IMR-90 (cell line): ENCODE measurements at regions not wholly inside any gene's neighbourhood (a gene's known extent, or its start where the extent isn't known, plus 50 kb on each side); places are given as distances from the start of the nearest gene placed in this dataset.

Experiments used
- ATAC-seq: fragments of 200-7000 bp; cut with Tn5 transposase; 2 replicates; pipeline ENCODE4 v1.9.1; 2020; ENCODE audit warnings: low read depth, mild to moderate bottlenecking, moderate library complexity
- BruUV-seq: library from RNA; stranded (reverse); fragments of 400-500 nt; replicated peaks from 2 replicates; lab custom pipeline; 2021; lab: Mats Ljungman, UMichigan
- CTCF ChIA-PET: fragments of 300-600 bp; formaldehyde crosslinking; extraction: SDS; loops from one replicate; lab custom pipeline; 2021; ENCODE audit warnings: antibody characterized with exemption; lab: Yijun Ruan, JAX
- POLR2A ChIA-PET: fragments of 300-600 bp; sonication (Branson Sonifier 250); formaldehyde crosslinking; loops from one replicate; lab custom pipeline; 2022; ENCODE audit warnings: antibody characterized with exemption; ENCODE audit not compliant: unreplicated experiment; lab: Charles Lee
- DNase-seq: peaks from one replicate; pipeline ENCODE4 v3.0.0; 2013
- H2AFZ ChIP-seq: replicated peaks from 2 replicates; pipeline ENCODE3; 2013; ENCODE audit warnings: low read length, mild to moderate bottlenecking; ENCODE audit not compliant: poor library complexity
- H2AK5ac ChIP-seq: 2 replicates; pipeline ENCODE4 v1.6.1; 2013; ENCODE audit warnings: low read depth, low read length, inconsistent platforms
- H2AK9ac ChIP-seq: replicated peaks from 2 replicates; pipeline ENCODE3; 2013; ENCODE audit warnings: mild to moderate bottlenecking, low read depth, low read length, moderate library complexity; ENCODE audit not compliant: poor library complexity
- H2BK120ac ChIP-seq: 2 replicates; pipeline ENCODE4 v1.6.1; 2013; ENCODE audit warnings: low read depth, low read length, inconsistent platforms
- H2BK15ac ChIP-seq: 3 replicates; pipeline ENCODE4 v1.6.1; 2013; ENCODE audit warnings: low read depth, low read length, inconsistent platforms
- H2BK20ac ChIP-seq: 2 replicates; pipeline ENCODE4 v1.6.1; 2013; ENCODE audit warnings: low read depth, mild to moderate bottlenecking, inconsistent platforms, low read length, moderate library complexity
- H2BK5ac ChIP-seq: 2 replicates; pipeline ENCODE4 v1.6.1; 2013; ENCODE audit warnings: mild to moderate bottlenecking, low read depth, low read length, inconsistent platforms; ENCODE audit not compliant: poor library complexity, severe bottlenecking
- H3K14ac ChIP-seq: replicated peaks from 2 replicates; pipeline ENCODE4 v1.6.1; 2013; ENCODE audit warnings: low read depth, low read length, inconsistent platforms
- H3K18ac ChIP-seq: 2 replicates; pipeline ENCODE4 v1.6.1; 2013; ENCODE audit warnings: low read depth, low read length, control low read depth
- H3K23ac ChIP-seq: 2 replicates; pipeline ENCODE4 v1.6.1; 2013; ENCODE audit warnings: low read depth, low read length, inconsistent platforms
- H3K27ac ChIP-seq: 2 replicates; pipeline ENCODE4 v1.5.1; 2013; ENCODE audit warnings: mild to moderate bottlenecking, control low read depth, low read length; ENCODE audit not compliant: insufficient read depth
- H3K27me3 ChIP-seq: 2 replicates; pipeline ENCODE4 v1.6.1; 2013; ENCODE audit warnings: low read length; ENCODE audit not compliant: control insufficient read depth, insufficient read depth
- H3K36me3 ChIP-seq: 2 replicates; pipeline ENCODE4 v1.6.1; 2013; ENCODE audit warnings: low read length, mixed read lengths; ENCODE audit not compliant: control insufficient read depth, insufficient read depth
- H3K4ac ChIP-seq: 2 replicates; pipeline ENCODE4 v1.6.1; 2013; ENCODE audit warnings: low read depth, low read length, inconsistent platforms
- H3K4me1 ChIP-seq: 2 replicates; pipeline ENCODE4 v1.6.1; 2013; ENCODE audit warnings: low read length, mixed read lengths; ENCODE audit not compliant: control insufficient read depth, insufficient read depth
- H3K4me2 ChIP-seq: 2 replicates; pipeline ENCODE4 v1.6.1; 2013; ENCODE audit warnings: low read depth, mild to moderate bottlenecking, control low read depth, low read length, moderate library complexity
- H3K4me3 ChIP-seq: 2 replicates; pipeline ENCODE4 v1.5.1; 2013; ENCODE audit warnings: low read depth, mild to moderate bottlenecking, control low read depth, low read length, moderate library complexity; ENCODE audit not compliant: insufficient read depth
- H3K56ac ChIP-seq: 2 replicates; pipeline ENCODE4 v1.6.1; 2013; ENCODE audit warnings: low read length, inconsistent platforms; ENCODE audit not compliant: insufficient read depth; ENCODE audit errors: extremely low read depth
- H3K79me1 ChIP-seq, 2 experiments: 2 replicates each; pipeline ENCODE4 v1.6.1; 2013; ENCODE audit warnings: low read length in 2 of 2, inconsistent platforms in 1 of 2, low read depth in 1 of 2
- H3K9ac ChIP-seq: 2 replicates; pipeline ENCODE4 v1.6.1; 2013; ENCODE audit warnings: low read depth, low read length, control low read depth
- H3K9me1 ChIP-seq: 2 replicates; pipeline ENCODE4 v1.6.1; 2013; ENCODE audit warnings: low read length, inconsistent platforms; ENCODE audit not compliant: insufficient read depth
- H3K9me3 ChIP-seq: 2 replicates; pipeline ENCODE4 v1.6.1; 2013; ENCODE audit warnings: low read length; ENCODE audit not compliant: control insufficient read depth, insufficient read depth
- H4K20me1 ChIP-seq: 2 replicates; pipeline ENCODE4 v1.6.1; 2013; ENCODE audit warnings: low read length, inconsistent platforms; ENCODE audit not compliant: insufficient read depth
- H4K5ac ChIP-seq: 2 replicates; pipeline ENCODE4 v1.6.1; 2013; ENCODE audit warnings: mild to moderate bottlenecking, low read depth, low read length, control low read depth
- H4K8ac ChIP-seq, 2 experiments: 2 replicates each; pipeline ENCODE4 v1.6.1; 2013; ENCODE audit warnings: low read depth in 2 of 2, low read length in 2 of 2, control low read depth in 1 of 2, inconsistent platforms in 1 of 2
- H4K91ac ChIP-seq: 2 replicates; pipeline ENCODE4 v1.6.1; 2013; ENCODE audit warnings: low read depth, low read length, inconsistent platforms; ENCODE audit not compliant: insufficient read depth
- BHLHE40 ChIP-seq: fragments of 150-350 bp; IDR thresholded peaks from 2 replicates; pipeline ENCODE4 v1.6.1; 2016; ENCODE audit warnings: mild to moderate bottlenecking, low read depth, low read length
- CHD1 ChIP-seq: IDR thresholded peaks from 2 replicates; pipeline ENCODE4 v1.6.1; 2012; ENCODE audit warnings: low read depth, low read length, improper control_type of control experiment
- FOS ChIP-seq: fragments of 150-350 bp; IDR thresholded peaks from 2 replicates; pipeline ENCODE4 v1.6.1; 2016; ENCODE audit warnings: low read depth, low read length
- RCOR1 ChIP-seq: IDR thresholded peaks from 2 replicates; pipeline ENCODE4 v1.6.1; 2012; ENCODE audit warnings: mild to moderate bottlenecking, low read length, improper control_type of control experiment; ENCODE audit not compliant: insufficient replicate concordance
- WGBS, 2 experiments: methylation state at CpG; one replicate each; pipeline versions ENCODE4 v1.1.5 to v1.1.7; 2013; ENCODE audit warnings: missing lambda C conversion rate in 2 of 2; ENCODE audit not compliant: insufficient read length in 1 of 2; ENCODE audit errors: extremely low coverage in 2 of 2; 5-methylcytosine and 5-hydroxymethylcytosine counted together
- dilution Hi-C: fragments of 300-500 bp; cut with HindIII; formaldehyde crosslinking; loops from one replicate; pipeline ENCODE4 v1.14.3; 2018; ENCODE audit warnings: low sequenced_read_pairs; ENCODE audit not compliant: unreplicated experiment
- in situ Hi-C: fragments of 300-500 bp; cut with MboI; formaldehyde crosslinking; loops from 3 replicates; pipeline ENCODE4 v1.14.3; 2019; ENCODE audit warnings: low sequenced_read_pairs, inconsistent platforms, mixed read lengths
- intact Hi-C: fragments of 100-400 bp; cut with micrococcal nuclease; formaldehyde crosslinking; loops from 2 replicates; pipeline ENCODE4 v1.10.0; 2022
- TF ChIP-seq, protein P1 (sequence below): fragments of 150-350 bp; IDR thresholded peaks from 2 replicates; pipeline ENCODE4 v1.6.1; 2016; ENCODE audit warnings: low read depth, mild to moderate bottlenecking, low read length, moderate library complexity, borderline replicate concordance
- TF ChIP-seq, protein P2 (sequence below): fragments of 150-350 bp; IDR thresholded peaks from 2 replicates; pipeline ENCODE4 v1.6.1; 2017; ENCODE audit warnings: mild to moderate bottlenecking, antibody characterized with exemption, low read length, low read depth

DNA sequence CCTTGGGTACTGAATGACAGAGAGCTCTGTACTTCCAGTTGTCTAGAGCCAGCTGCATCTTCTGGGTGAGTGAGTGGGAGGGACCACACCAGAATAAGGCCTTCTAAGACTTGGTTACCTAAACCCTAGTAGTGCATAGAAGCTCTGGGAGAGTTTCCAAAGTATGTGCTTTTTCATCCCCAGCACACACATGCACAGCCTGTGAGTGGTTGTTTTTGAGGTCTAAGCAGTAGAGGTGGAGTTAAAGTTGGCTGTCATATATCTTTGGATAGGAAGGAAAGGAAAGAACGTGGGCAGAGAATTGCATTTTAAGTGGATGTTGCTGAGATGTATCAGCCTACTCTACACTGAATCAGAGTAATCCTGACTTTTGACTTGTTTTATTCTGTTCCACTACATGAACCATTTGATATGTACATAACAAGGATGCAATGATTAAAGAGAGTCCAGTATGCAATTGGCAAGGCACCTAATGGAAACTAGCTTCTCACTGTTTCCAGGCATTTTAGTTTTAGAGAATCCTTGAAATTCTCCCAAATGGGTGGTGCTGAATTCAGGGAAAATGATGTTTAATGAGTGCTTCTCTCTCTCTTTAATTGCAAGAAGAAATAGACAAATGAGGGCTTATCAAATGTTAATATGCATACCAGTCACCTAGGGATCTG is 51.8 kb upstream of the PRICKLE1 start:
- Histone ChIP-seq H3K27ac (no peak overlapping the region), H3K36me3 (no peaks in the 10 kb centered on the region), H3K27me3 (no peaks in the 10 kb centered on the region; the same call in 1 of the 2 replicates), H2BK120ac (no peak overlapping the region), H3K4ac (no peak overlapping the region), H4K5ac (no peak overlapping the region), H3K9me3 (no peaks in the 10 kb centered on the region), H2BK5ac (no peak overlapping the region), H3K18ac (no peak overlapping the region), H2BK20ac (no peak overlapping the region), H3K14ac (no peak overlapping the region), H2BK15ac (no peak overlapping the region), H3K9me1 (no peaks in the 10 kb centered on the region), H3K4me1 (no peaks in the 10 kb centered on the region), H2AFZ (no peak overlapping the region), H3K4me3 (no peak overlapping the region), H3K79me1 (no peaks in the 10 kb centered on the region), H3K23ac (no peak overlapping the region), H4K8ac (no peak overlapping the region), H2AK5ac (no peak overlapping the region), H3K9ac (no peak overlapping the region), H3K56ac (no peak overlapping the region), H3K4me2 (no peak overlapping the region), H4K20me1 (no peaks in the 10 kb centered on the region), H4K91ac (no peak overlapping the region), H2AK9ac (no peak overlapping the region)
- in situ Hi-C loops, result no loop called here
- DNase-seq (peak; percentile 46), ATAC-seq (no peak)
- dilution Hi-C loops, result no loop called here
- no TSS peak for BruUV-seq
- intact Hi-C loops, result no loop called here
- no peak for TF ChIP-seq CHD1
- TF ChIP-seq RCOR1, result no peak
- no peak for TF ChIP-seq FOS
- TF ChIP-seq, protein P1, sequence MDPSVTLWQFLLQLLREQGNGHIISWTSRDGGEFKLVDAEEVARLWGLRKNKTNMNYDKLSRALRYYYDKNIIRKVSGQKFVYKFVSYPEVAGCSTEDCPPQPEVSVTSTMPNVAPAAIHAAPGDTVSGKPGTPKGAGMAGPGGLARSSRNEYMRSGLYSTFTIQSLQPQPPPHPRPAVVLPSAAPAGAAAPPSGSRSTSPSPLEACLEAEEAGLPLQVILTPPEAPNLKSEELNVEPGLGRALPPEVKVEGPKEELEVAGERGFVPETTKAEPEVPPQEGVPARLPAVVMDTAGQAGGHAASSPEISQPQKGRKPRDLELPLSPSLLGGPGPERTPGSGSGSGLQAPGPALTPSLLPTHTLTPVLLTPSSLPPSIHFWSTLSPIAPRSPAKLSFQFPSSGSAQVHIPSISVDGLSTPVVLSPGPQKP, result no peak
- TF ChIP-seq BHLHE40, result no peak
- TF ChIP-seq, protein P2, sequence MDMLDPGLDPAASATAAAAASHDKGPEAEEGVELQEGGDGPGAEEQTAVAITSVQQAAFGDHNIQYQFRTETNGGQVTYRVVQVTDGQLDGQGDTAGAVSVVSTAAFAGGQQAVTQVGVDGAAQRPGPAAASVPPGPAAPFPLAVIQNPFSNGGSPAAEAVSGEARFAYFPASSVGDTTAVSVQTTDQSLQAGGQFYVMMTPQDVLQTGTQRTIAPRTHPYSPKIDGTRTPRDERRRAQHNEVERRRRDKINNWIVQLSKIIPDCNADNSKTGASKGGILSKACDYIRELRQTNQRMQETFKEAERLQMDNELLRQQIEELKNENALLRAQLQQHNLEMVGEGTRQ, result no peak
- ChIA-PET POLR2A (no interaction called here), CTCF (no interaction called here)
- WGBS, 2 experiments, result no CpG with 5 or more reads among the region's 1 CpG
